Fibroblast of villous mesenchyme (primary cell): ENCODE measurements at regions not wholly inside any gene's neighbourhood (a gene's known extent, or its start where the extent isn't known, plus 50 kb on each side); places are given as distances from the start of the nearest gene placed in this dataset.
A peak's percentile ranks its signal among the peaks of the same experiment; 100 is the strongest.

Experiments used
- DNase-seq: peaks from one replicate; pipeline ENCODE4 v3.0.0-alpha.2; 2010; ENCODE audit warnings: low read depth
- H3K4me3 ChIP-seq: 2 replicates; pipeline ENCODE4 v1.5.1; 2011; ENCODE audit warnings: low read depth, mild to moderate bottlenecking, low read length
- CTCF ChIP-seq: IDR thresholded peaks from 2 replicates; pipeline ENCODE4 v1.5.1; 2012; ENCODE audit warnings: low read depth, mild to moderate bottlenecking, low read length; ENCODE audit not compliant: insufficient read depth

- no peak overlapping the region for H3K4me3 ChIP-seq
- no peak for TF ChIP-seq CTCF
- DNase-seq = no peak
These were observed 286.9 kb upstream of the ATP10B start for GRCh38 chr5:161138751-161139455.

- TF ChIP-seq CTCF = no peak
These were observed 282.9 kb upstream of the ATP10B start for GRCh38 chr5:161134956-161135355.

GRCh38 chr5:161134083-161134482 is 282.1 kb upstream of the ATP10B start:
- DNase-seq = no peak
- no peak for TF ChIP-seq CTCF
- no peak overlapping the region for H3K4me3 ChIP-seq

More at GRCh38 chr5:161134956-161135355, 282.9 kb upstream of the ATP10B start:
- H3K4me3 ChIP-seq = no peak overlapping the region
- no peak for DNase-seq

- DNase-seq = no peak
- no peak overlapping the region for H3K4me3 ChIP-seq
- no peak for TF ChIP-seq CTCF
These were observed 263.9 kb upstream of the ATP10B start for GRCh38 chr5:161115941-161116340.

- H3K4me3 ChIP-seq = no peak overlapping the region
- no peak for TF ChIP-seq CTCF
- DNase-seq = no peak
These were observed 260.4 kb upstream of the ATP10B start for GRCh38 chr5:161112371-161112770.

GRCh38 chr5:161105525-161105924 is 253.5 kb upstream of the ATP10B start:
- peak; percentile 67 for DNase-seq
- no peak overlapping the region for H3K4me3 ChIP-seq
- no peak for TF ChIP-seq CTCF

GRCh38 chr5:161098516-161098915 is 246.5 kb upstream of the ATP10B start:
- TF ChIP-seq CTCF = no peak
- H3K4me3 ChIP-seq = no peak overlapping the region
- no peak for DNase-seq
